ENCODE measurements at regions not wholly inside any gene's neighbourhood (a gene's known extent, or its start where the extent isn't known, plus 50 kb on each side); places are given as distances from the start of the nearest gene placed in this dataset.

DNA sequence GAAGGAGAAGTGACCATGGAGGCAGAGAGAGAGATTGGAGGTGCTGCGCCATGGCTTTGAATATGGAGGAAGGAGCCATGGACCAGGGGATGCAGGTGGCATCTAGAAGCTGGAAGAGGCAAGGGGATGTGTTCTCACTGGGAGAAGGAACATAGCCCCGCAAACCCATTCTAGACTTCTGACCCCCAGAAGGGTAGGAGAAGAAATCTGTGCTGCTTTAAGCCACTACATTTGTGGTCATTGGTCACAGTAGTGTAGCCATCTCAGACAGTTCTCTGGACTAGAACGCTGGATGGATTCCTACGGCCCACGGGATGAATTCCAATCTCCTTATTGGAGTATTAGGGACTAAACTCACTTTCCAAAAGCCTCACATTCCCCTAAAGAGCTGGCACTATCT lies 67.8 kb downstream of the PTGR3 start:
- no peaks in the 10 kb centered on the region for H3K27me3 ChIP-seq (ENCODE audit: insufficient read depth, poor library complexity, severe bottlenecking)
- H3K4me1 ChIP-seq (ENCODE audit: insufficient read depth, poor library complexity, severe bottlenecking) = no peaks in the 10 kb centered on the region
- H3K36me3 ChIP-seq (ENCODE audit: low read depth) = no peaks in the 10 kb centered on the region
- ATAC-seq (ENCODE audit: low read depth) = no peak
- TF ChIP-seq, protein P1, sequence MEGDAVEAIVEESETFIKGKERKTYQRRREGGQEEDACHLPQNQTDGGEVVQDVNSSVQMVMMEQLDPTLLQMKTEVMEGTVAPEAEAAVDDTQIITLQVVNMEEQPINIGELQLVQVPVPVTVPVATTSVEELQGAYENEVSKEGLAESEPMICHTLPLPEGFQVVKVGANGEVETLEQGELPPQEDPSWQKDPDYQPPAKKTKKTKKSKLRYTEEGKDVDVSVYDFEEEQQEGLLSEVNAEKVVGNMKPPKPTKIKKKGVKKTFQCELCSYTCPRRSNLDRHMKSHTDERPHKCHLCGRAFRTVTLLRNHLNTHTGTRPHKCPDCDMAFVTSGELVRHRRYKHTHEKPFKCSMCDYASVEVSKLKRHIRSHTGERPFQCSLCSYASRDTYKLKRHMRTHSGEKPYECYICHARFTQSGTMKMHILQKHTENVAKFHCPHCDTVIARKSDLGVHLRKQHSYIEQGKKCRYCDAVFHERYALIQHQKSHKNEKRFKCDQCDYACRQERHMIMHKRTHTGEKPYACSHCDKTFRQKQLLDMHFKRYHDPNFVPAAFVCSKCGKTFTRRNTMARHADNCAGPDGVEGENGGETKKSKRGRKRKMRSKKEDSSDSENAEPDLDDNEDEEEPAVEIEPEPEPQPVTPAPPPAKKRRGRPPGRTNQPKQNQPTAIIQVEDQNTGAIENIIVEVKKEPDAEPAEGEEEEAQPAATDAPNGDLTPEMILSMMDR (IDR thresholded peaks at IDR 0.05; ENCODE audit: poor library complexity, severe bottlenecking) = no peak
- no peak overlapping the region for H3K4me3 ChIP-seq (ENCODE audit: severe bottlenecking)
- no peaks in the 10 kb centered on the region for H3K9me3 ChIP-seq (ENCODE audit: severe bottlenecking)
- DNase-seq (ENCODE audit: low spot score) = no peak
- no peak overlapping the region for H3K27ac ChIP-seq (ENCODE audit: poor library complexity, severe bottlenecking)

- no peak for ATAC-seq (ENCODE audit: low read depth)
- no peak for DNase-seq (ENCODE audit: low spot score)
- Histone ChIP-seq H3K4me1 (ENCODE audit: insufficient read depth, poor library complexity, severe bottlenecking) (no peaks in the 10 kb centered on the region), H3K9me3 (ENCODE audit: severe bottlenecking) (no peaks in the 10 kb centered on the region), H3K36me3 (ENCODE audit: low read depth) (no peaks in the 10 kb centered on the region), H3K27ac (ENCODE audit: poor library complexity, severe bottlenecking) (no peak overlapping the region), H3K27me3 (ENCODE audit: insufficient read depth, poor library complexity, severe bottlenecking) (no peaks in the 10 kb centered on the region), H3K4me3 (ENCODE audit: severe bottlenecking) (no peak overlapping the region)
- TF ChIP-seq, protein P1 (IDR thresholded peaks at IDR 0.05; ENCODE audit: poor library complexity, severe bottlenecking) = no peak
These were observed 68.6 kb downstream of the PTGR3 start for GRCh38 chr18:75140296-75140695.

GRCh38 chr18:75139226-75139911 lies 69.6 kb downstream of the PTGR3 start:
- TF ChIP-seq, protein P1 (IDR thresholded peaks at IDR 0.05; ENCODE audit: poor library complexity, severe bottlenecking) = no peak
- Histone ChIP-seq H3K27ac (ENCODE audit: poor library complexity, severe bottlenecking) (no peak overlapping the region), H3K4me3 (ENCODE audit: severe bottlenecking) (no peak overlapping the region), H3K9me3 (ENCODE audit: severe bottlenecking) (no peaks in the 10 kb centered on the region), H3K36me3 (ENCODE audit: low read depth) (no peaks in the 10 kb centered on the region), H3K4me1 (ENCODE audit: insufficient read depth, poor library complexity, severe bottlenecking) (no peaks in the 10 kb centered on the region), H3K27me3 (ENCODE audit: insufficient read depth, poor library complexity, severe bottlenecking) (no peaks in the 10 kb centered on the region)
- ATAC-seq (ENCODE audit: low read depth) = no peak
- DNase-seq (ENCODE audit: low spot score) = no peak

GRCh38 chr18:75137346-75137877 lies 71.5 kb downstream of the PTGR3 start:
- Histone ChIP-seq H3K36me3 (ENCODE audit: low read depth) (no peaks in the 10 kb centered on the region), H3K4me3 (ENCODE audit: severe bottlenecking) (no peak overlapping the region), H3K4me1 (ENCODE audit: insufficient read depth, poor library complexity, severe bottlenecking) (no peaks in the 10 kb centered on the region), H3K27ac (ENCODE audit: poor library complexity, severe bottlenecking) (no peak overlapping the region), H3K27me3 (ENCODE audit: insufficient read depth, poor library complexity, severe bottlenecking) (peaks cover 9% of the 10 kb centered on the region), H3K9me3 (ENCODE audit: severe bottlenecking) (no peaks in the 10 kb centered on the region)
- DNase-seq (ENCODE audit: low spot score) (no peak), ATAC-seq (ENCODE audit: low read depth) (no peak)
- TF ChIP-seq, protein P1 (IDR thresholded peaks at IDR 0.05; ENCODE audit: poor library complexity, severe bottlenecking) = no peak

DNA sequence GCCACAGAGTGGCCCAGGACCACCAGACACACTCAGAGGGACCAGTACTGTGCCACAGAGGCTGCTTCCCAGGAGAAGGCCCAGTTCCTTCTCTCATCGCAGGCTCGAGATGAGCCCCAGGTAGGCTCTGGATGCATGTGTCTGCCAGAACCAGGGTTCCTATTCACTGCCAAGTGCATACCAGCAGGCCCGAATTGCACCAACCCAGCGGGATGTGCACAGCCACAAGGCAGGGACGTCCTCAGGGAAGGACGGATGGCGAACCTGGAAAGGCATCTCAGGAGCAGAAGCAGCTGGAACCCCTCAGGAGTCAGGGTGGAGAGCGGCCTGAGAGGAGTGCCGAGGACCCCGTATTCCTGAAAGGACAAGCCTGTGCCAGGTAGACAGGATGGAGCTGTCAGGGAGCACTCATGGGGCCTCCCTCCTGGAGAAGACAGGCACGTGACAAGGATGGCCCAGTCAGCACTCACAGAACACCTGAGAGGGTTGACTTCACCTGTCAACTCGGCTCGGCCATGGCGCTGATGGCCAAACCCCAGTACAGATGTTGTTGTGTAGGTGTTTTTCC lies 73.7 kb downstream of the PTGR3 start:
- peaks cover 26% of the 10 kb centered on the region for H3K27me3 ChIP-seq (ENCODE audit: insufficient read depth, poor library complexity, severe bottlenecking)
- no peak for DNase-seq (ENCODE audit: low spot score)

More for the DNA sequence above, 73.7 kb downstream of the PTGR3 start:
- H3K4me1 ChIP-seq (ENCODE audit: insufficient read depth, poor library complexity, severe bottlenecking) = no peaks in the 10 kb centered on the region
- no peak overlapping the region for H3K4me3 ChIP-seq (ENCODE audit: severe bottlenecking)
- no peaks in the 10 kb centered on the region for H3K36me3 ChIP-seq (ENCODE audit: low read depth)
- TF ChIP-seq, protein P1 (IDR thresholded peaks at IDR 0.05; ENCODE audit: poor library complexity, severe bottlenecking) = no peak
- H3K9me3 ChIP-seq (ENCODE audit: severe bottlenecking) = no peaks in the 10 kb centered on the region
- H3K27ac ChIP-seq (ENCODE audit: poor library complexity, severe bottlenecking) = no peak overlapping the region
- no peak for ATAC-seq (ENCODE audit: low read depth)
